Stimulated activated memory B cell treated with anti-CD40 and anti-IgM and Interleukin-4, amounts not matched to agents 10 μg/mL and 1 μg/mL and 100 μg/mL, for 72 hours (primary cell): ENCODE measurements at regions not wholly inside any gene's neighbourhood (a gene's known extent, or its start where the extent isn't known, plus 50 kb on each side); places are given as distances from the start of the nearest gene placed in this dataset.
A peak's percentile ranks its signal among the peaks of the same experiment; 100 is the strongest.
"Not testable (repeated sequence)": the region's sequence is repeated elsewhere in the genome, so short reads cannot be mapped to it uniquely, and the experiment has no call there.

Experiments
- ATAC-seq: fragments of 150-1000 bp; cut with Tn5 transposase; 2 replicates; pipeline ENCODE4 v1.10.0; 2021
- H3K27ac Mint-ChIP-seq: one replicate; pipeline ENCODE4 v1.8.0; 2022; ENCODE audit warnings: mild to moderate bottlenecking, mixed read lengths
- H3K27me3 Mint-ChIP-seq: one replicate; pipeline ENCODE4 v1.8.0; 2022; ENCODE audit warnings: mixed read lengths
- H3K36me3 Mint-ChIP-seq: one replicate; pipeline ENCODE4 v1.8.0; 2022; ENCODE audit warnings: mixed read lengths
- H3K4me1 Mint-ChIP-seq: one replicate; pipeline ENCODE4 v1.8.0; 2022; ENCODE audit warnings: mixed read lengths
- H3K4me3 Mint-ChIP-seq: one replicate; pipeline ENCODE4 v1.8.0; 2022; ENCODE audit warnings: mild to moderate bottlenecking, moderate library complexity, mixed read lengths
- H3K9me3 Mint-ChIP-seq: one replicate; pipeline ENCODE4 v1.8.0; 2022; ENCODE audit warnings: mixed read lengths

- Mint-ChIP-seq H3K27ac (no peak overlapping the region), H3K4me3 (no peak overlapping the region), H3K4me1 (no peaks in the 10 kb centered on the region), H3K9me3 (no peaks in the 10 kb centered on the region), H3K36me3 (no peaks in the 10 kb centered on the region), H3K27me3 (no peaks in the 10 kb centered on the region)
- no peak for ATAC-seq
These were observed 204.8 kb upstream of the RASGEF1B start for GRCh38 chr4:81676537-81676936.

GRCh38 chr4:81675791-81676393 is 204.2 kb upstream of the RASGEF1B start:
- Mint-ChIP-seq H3K27me3 (no peaks in the 10 kb centered on the region), H3K9me3 (no peaks in the 10 kb centered on the region), H3K36me3 (no peaks in the 10 kb centered on the region), H3K4me3 (no peak overlapping the region), H3K27ac (no peak overlapping the region), H3K4me1 (no peaks in the 10 kb centered on the region)
- no peak for ATAC-seq

GRCh38 chr4:81673961-81674360 is 202.3 kb upstream of the RASGEF1B start:
- H3K36me3 Mint-ChIP-seq, result no peaks in the 10 kb centered on the region
- no peaks in the 10 kb centered on the region for H3K27me3 Mint-ChIP-seq
- no peaks in the 10 kb centered on the region for H3K9me3 Mint-ChIP-seq
- ATAC-seq, result no peak
- no peak overlapping the region for H3K4me3 Mint-ChIP-seq
- no peaks in the 10 kb centered on the region for H3K4me1 Mint-ChIP-seq
- no peak overlapping the region for H3K27ac Mint-ChIP-seq

GRCh38 chr4:81668328-81668727 is 196.6 kb upstream of the RASGEF1B start:
- H3K27ac Mint-ChIP-seq, result peak overlapping the region; percentile 37
- H3K4me1 Mint-ChIP-seq, H3K27me3 Mint-ChIP-seq, H3K36me3 Mint-ChIP-seq, ATAC-seq, H3K9me3 Mint-ChIP-seq, H3K4me3 Mint-ChIP-seq: not testable (repeated sequence)

GRCh38 chr4:81667539-81667938 is 195.8 kb upstream of the RASGEF1B start:
- H3K4me1 Mint-ChIP-seq, result no peaks in the 10 kb centered on the region
- H3K36me3 Mint-ChIP-seq, result no peaks in the 10 kb centered on the region
- no peaks in the 10 kb centered on the region for H3K9me3 Mint-ChIP-seq
- no peak overlapping the region for H3K27ac Mint-ChIP-seq
- H3K27me3 Mint-ChIP-seq, result no peaks in the 10 kb centered on the region
- ATAC-seq, result no peak
- H3K4me3 Mint-ChIP-seq, result no peak overlapping the region

- Mint-ChIP-seq H3K36me3 (no peaks in the 10 kb centered on the region), H3K27me3 (no peaks in the 10 kb centered on the region), H3K27ac (no peak overlapping the region), H3K4me1 (no peaks in the 10 kb centered on the region), H3K9me3 (no peaks in the 10 kb centered on the region), H3K4me3 (no peak overlapping the region)
- ATAC-seq, result no peak
These were observed 194.8 kb upstream of the RASGEF1B start for GRCh38 chr4:81666491-81666890.

- Mint-ChIP-seq H3K27me3 (no peaks in the 10 kb centered on the region), H3K36me3 (no peaks in the 10 kb centered on the region), H3K4me3 (no peak overlapping the region), H3K4me1 (no peaks in the 10 kb centered on the region), H3K27ac (no peak overlapping the region), H3K9me3 (no peaks in the 10 kb centered on the region)
- ATAC-seq, result no peak
These were observed 193.9 kb upstream of the RASGEF1B start for GRCh38 chr4:81665649-81666048.

GRCh38 chr4:81665045-81665444 is 193.3 kb upstream of the RASGEF1B start:
- ATAC-seq, result no peak
- H3K27ac Mint-ChIP-seq, result no peak overlapping the region
- H3K4me1 Mint-ChIP-seq, result no peaks in the 10 kb centered on the region
- no peaks in the 10 kb centered on the region for H3K9me3 Mint-ChIP-seq
- H3K36me3 Mint-ChIP-seq, result no peaks in the 10 kb centered on the region
- H3K27me3 Mint-ChIP-seq, result no peaks in the 10 kb centered on the region
- H3K4me3 Mint-ChIP-seq, result no peak overlapping the region

GRCh38 chr4:81664079-81664478 is 192.4 kb upstream of the RASGEF1B start:
- Mint-ChIP-seq H3K27me3 (no peaks in the 10 kb centered on the region), H3K4me3 (no peak overlapping the region), H3K36me3 (no peaks in the 10 kb centered on the region), H3K9me3 (no peaks in the 10 kb centered on the region), H3K4me1 (no peaks in the 10 kb centered on the region), H3K27ac (no peak overlapping the region)
- no peak for ATAC-seq

- no peaks in the 10 kb centered on the region for H3K36me3 Mint-ChIP-seq
- H3K27me3 Mint-ChIP-seq, result no peaks in the 10 kb centered on the region
- H3K4me3 Mint-ChIP-seq, result no peak overlapping the region
- no peak overlapping the region for H3K27ac Mint-ChIP-seq
- H3K4me1 Mint-ChIP-seq, result no peaks in the 10 kb centered on the region
- no peaks in the 10 kb centered on the region for H3K9me3 Mint-ChIP-seq
- ATAC-seq, result no peak
These were observed 191.7 kb upstream of the RASGEF1B start for GRCh38 chr4:81663368-81663767.

- Mint-ChIP-seq H3K27ac (peak overlapping the region; percentile 11), H3K9me3 (no peaks in the 10 kb centered on the region), H3K27me3 (no peaks in the 10 kb centered on the region), H3K4me3 (no peak overlapping the region), H3K36me3 (no peaks in the 10 kb centered on the region), H3K4me1 (peaks cover 14% of the 10 kb centered on the region)
- no peak for ATAC-seq
These were observed 187.3 kb upstream of the RASGEF1B start for GRCh38 chr4:81659051-81659450.

GRCh38 chr4:81652069-81652478 is 180.4 kb upstream of the RASGEF1B start:
- Mint-ChIP-seq H3K27me3 (no peaks in the 10 kb centered on the region), H3K36me3 (no peaks in the 10 kb centered on the region), H3K4me1 (peaks cover 55% of the 10 kb centered on the region), H3K27ac (peak overlapping the region; percentile 12), H3K9me3 (no peaks in the 10 kb centered on the region), H3K4me3 (no peak overlapping the region)
- ATAC-seq, result no peak

GRCh38 chr4:81651243-81651899 is 179.7 kb upstream of the RASGEF1B start:
- peaks cover 53% of the 10 kb centered on the region for H3K4me1 Mint-ChIP-seq
- H3K27ac Mint-ChIP-seq, result peak overlapping the region; percentile 12
- no peaks in the 10 kb centered on the region for H3K9me3 Mint-ChIP-seq
- no peak overlapping the region for H3K4me3 Mint-ChIP-seq
- no peaks in the 10 kb centered on the region for H3K27me3 Mint-ChIP-seq
- no peaks in the 10 kb centered on the region for H3K36me3 Mint-ChIP-seq
- peak; percentile 20 for ATAC-seq

- Mint-ChIP-seq H3K27me3 (no peaks in the 10 kb centered on the region), H3K36me3 (no peaks in the 10 kb centered on the region), H3K4me1 (peaks cover 47% of the 10 kb centered on the region), H3K9me3 (no peaks in the 10 kb centered on the region), H3K4me3 (no peak overlapping the region), H3K27ac (peak overlapping the region; percentile 12)
- no peak for ATAC-seq
These were observed 179.0 kb upstream of the RASGEF1B start for GRCh38 chr4:81650606-81651242.

- H3K36me3 Mint-ChIP-seq, result no peaks in the 10 kb centered on the region
- H3K4me1 Mint-ChIP-seq, result peaks cover 40% of the 10 kb centered on the region
- peak; percentile 91 for ATAC-seq
- H3K9me3 Mint-ChIP-seq, result no peaks in the 10 kb centered on the region
- H3K27ac Mint-ChIP-seq, result peak overlapping the region; percentile 47
- no peaks in the 10 kb centered on the region for H3K27me3 Mint-ChIP-seq
- H3K4me3 Mint-ChIP-seq, result peak overlapping the region; percentile 31
These were observed 177.0 kb upstream of the RASGEF1B start for GRCh38 chr4:81648576-81649275.
